ENCODE measurements at regions not wholly inside any gene's neighbourhood (a gene's known extent, or its start where the extent isn't known, plus 50 kb on each side); places are given as distances from the start of the nearest gene placed in this dataset.

DNA sequence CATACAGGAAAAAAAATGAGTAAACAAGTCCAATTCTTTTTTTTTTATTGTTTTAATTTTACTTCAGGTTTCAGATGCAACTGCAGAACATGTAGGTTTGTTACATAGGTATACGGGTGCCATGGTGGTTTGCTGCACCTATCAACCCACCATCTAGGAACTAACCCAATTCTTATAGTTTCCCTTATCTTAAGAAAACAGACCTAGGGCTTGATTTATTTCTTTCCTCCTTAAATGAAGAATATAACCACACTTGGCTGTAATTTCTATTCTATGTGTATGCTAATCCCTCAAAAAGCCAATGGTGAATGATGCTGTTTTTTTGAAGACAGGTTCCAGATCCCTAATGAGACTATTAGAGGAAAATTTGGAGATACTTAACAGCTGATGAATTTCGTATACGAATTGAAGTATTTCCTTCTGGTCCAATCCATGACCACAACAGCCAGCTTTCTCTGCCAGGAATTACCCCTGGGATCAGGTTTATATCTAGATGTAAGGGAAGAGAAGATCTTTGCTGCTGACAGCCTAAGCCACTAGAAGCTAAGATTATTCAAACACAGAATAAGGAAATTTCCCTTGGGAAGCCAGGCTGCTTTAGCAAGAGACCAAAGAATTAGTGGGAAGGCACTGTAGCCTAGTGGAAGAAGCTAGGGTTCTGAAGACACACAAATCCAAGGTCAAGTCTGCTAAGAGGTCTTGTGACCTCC lies 115.8 kb downstream of the INHBA start (continued):
- TF ChIP-seq, protein P1, sequence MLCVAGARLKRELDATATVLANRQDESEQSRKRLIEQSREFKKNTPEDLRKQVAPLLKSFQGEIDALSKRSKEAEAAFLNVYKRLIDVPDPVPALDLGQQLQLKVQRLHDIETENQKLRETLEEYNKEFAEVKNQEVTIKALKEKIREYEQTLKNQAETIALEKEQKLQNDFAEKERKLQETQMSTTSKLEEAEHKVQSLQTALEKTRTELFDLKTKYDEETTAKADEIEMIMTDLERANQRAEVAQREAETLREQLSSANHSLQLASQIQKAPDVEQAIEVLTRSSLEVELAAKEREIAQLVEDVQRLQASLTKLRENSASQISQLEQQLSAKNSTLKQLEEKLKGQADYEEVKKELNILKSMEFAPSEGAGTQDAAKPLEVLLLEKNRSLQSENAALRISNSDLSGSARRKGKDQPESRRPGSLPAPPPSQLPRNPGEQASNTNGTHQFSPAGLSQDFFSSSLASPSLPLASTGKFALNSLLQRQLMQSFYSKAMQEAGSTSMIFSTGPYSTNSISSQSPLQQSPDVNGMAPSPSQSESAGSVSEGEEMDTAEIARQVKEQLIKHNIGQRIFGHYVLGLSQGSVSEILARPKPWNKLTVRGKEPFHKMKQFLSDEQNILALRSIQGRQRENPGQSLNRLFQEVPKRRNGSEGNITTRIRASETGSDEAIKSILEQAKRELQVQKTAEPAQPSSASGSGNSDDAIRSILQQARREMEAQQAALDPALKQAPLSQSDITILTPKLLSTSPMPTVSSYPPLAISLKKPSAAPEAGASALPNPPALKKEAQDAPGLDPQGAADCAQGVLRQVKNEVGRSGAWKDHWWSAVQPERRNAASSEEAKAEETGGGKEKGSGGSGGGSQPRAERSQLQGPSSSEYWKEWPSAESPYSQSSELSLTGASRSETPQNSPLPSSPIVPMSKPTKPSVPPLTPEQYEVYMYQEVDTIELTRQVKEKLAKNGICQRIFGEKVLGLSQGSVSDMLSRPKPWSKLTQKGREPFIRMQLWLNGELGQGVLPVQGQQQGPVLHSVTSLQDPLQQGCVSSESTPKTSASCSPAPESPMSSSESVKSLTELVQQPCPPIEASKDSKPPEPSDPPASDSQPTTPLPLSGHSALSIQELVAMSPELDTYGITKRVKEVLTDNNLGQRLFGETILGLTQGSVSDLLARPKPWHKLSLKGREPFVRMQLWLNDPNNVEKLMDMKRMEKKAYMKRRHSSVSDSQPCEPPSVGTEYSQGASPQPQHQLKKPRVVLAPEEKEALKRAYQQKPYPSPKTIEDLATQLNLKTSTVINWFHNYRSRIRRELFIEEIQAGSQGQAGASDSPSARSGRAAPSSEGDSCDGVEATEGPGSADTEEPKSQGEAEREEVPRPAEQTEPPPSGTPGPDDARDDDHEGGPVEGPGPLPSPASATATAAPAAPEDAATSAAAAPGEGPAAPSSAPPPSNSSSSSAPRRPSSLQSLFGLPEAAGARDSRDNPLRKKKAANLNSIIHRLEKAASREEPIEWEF (IDR thresholded peaks at IDR 0.05; ENCODE audit: insufficient replicate concordance, low read depth, low read length), result no peak
- TF ChIP-seq BCL11A (IDR thresholded peaks at IDR 0.05; ENCODE audit: low read depth, low read length) (no peak), KLF5 (IDR thresholded peaks at IDR 0.05; ENCODE audit: partially characterized antibody) (no peak), ZNF207 (IDR thresholded peaks at IDR 0.05; ENCODE audit: borderline replicate concordance) (no peak), RAD51 (IDR thresholded peaks at IDR 0.05) (no peak)

DNA sequence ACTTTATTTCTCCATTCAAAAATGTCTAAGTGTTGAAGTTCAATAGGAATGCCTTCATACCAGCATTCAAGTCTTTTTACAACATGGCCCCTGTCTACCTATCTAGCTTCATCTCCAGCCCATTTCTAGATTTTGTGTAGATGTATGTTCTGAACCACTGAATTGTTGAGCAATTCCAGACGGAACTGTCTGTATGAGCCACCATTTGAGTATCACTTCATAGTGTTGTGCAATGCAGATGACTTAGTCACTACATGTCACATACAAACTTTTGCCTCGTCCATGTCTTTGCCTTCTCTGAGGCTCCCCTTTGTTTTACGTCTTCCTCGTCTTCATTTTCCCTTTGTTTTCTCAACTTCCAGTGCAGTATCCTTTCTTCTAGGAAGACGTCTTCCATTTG lies 118.1 kb downstream of the INHBA start:
- Histone ChIP-seq H3K9ac (ENCODE audit: control insufficient read depth, insufficient read depth, low read length) (no peak overlapping the region), H3K27me3 (replicated peaks in 1 of 2; ENCODE audit: control insufficient read depth in 2 of 2, insufficient read depth in 2 of 2, low read length in 1 of 2) (no peaks in the 10 kb centered on the region), H3K27ac (ENCODE audit: control insufficient read depth, insufficient read depth) (no peak overlapping the region), H3K36me3 (ENCODE audit: control insufficient read depth in 2 of 2, insufficient read depth in 2 of 2, low read length in 1 of 2) (no peaks in the 10 kb centered on the region), H3K4me3 (no peak overlapping the region), H3K9me3 (replicated peaks; ENCODE audit: control insufficient read depth, insufficient read depth, low read length) (no peaks in the 10 kb centered on the region), H4K20me1 (ENCODE audit: control insufficient read depth, insufficient read depth) (no peaks in the 10 kb centered on the region), H3K4me2 (ENCODE audit: control insufficient read depth, insufficient read depth) (no peak overlapping the region), H3K79me2 (ENCODE audit: control insufficient read depth, insufficient read depth, low read length) (no peaks in the 10 kb centered on the region), H2AFZ (ENCODE audit: control insufficient read depth, low read depth, low read length) (no peak overlapping the region), H3K4me1 (ENCODE audit: control insufficient read depth, insufficient read depth, low read length) (no peaks in the 10 kb centered on the region)
- ATAC-seq (no peak), FAIRE-seq (no peak), DNase-seq (ENCODE audit: low read depth, low spot score) (no peak)
- ChIA-PET RAD21 (ENCODE audit: unreplicated experiment) (no interaction called here), POLR2A (no interaction called here), CTCF (no interaction called here), SMC1A (ENCODE audit: uncharacterized antibody, unreplicated experiment) (interaction anchor here (0.9 to 1.2 kb wide), 2 partner anchors 11 to 19 kb away, joined by 3 read pairs; no protein-coding TSS in a partner anchor)
- 10% methylated on average over 5 of the region's 5 CpGs for WGBS (ENCODE audit: insufficient coverage, insufficient replicate concordance, low lambda C conversion rate, missing lambda C conversion rate)
- in situ Hi-C loops (cut with MboI), result no loop called here
- no TSS peak for BruUV-seq (replicated peaks)
- intact Hi-C loops (cut with micrococcal nuclease; ENCODE audit: unreplicated experiment), result no loop called here
- no peak for TF ChIP-seq NFYA (IDR thresholded peaks at IDR 0.05; ENCODE audit: borderline replicate concordance, low read depth, low read length)
- no peak for TF ChIP-seq NBN (IDR thresholded peaks at IDR 0.05)
- no peak for TF ChIP-seq CBFB (IDR thresholded peaks at IDR 0.05; ENCODE audit: low read depth)
- no peak for TF ChIP-seq PAX5 (IDR thresholded peaks at IDR 0.05; ENCODE audit: borderline replicate concordance, low read depth, low read length)
- TF ChIP-seq HDAC6 (IDR thresholded peaks at IDR 0.05; ENCODE audit: unreplicated experiment), result no peak
- TF ChIP-seq, protein P2, sequence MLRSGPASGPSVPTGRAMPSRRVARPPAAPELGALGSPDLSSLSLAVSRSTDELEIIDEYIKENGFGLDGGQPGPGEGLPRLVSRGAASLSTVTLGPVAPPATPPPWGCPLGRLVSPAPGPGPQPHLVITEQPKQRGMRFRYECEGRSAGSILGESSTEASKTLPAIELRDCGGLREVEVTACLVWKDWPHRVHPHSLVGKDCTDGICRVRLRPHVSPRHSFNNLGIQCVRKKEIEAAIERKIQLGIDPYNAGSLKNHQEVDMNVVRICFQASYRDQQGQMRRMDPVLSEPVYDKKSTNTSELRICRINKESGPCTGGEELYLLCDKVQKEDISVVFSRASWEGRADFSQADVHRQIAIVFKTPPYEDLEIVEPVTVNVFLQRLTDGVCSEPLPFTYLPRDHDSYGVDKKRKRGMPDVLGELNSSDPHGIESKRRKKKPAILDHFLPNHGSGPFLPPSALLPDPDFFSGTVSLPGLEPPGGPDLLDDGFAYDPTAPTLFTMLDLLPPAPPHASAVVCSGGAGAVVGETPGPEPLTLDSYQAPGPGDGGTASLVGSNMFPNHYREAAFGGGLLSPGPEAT (IDR thresholded peaks at IDR 0.05; ENCODE audit: low read depth), result no peak
- no peak for TF ChIP-seq ZNF207 (IDR thresholded peaks at IDR 0.05; ENCODE audit: borderline replicate concordance)
- no peak for TF ChIP-seq BHLHE40 (IDR thresholded peaks at IDR 0.05; ENCODE audit: borderline replicate concordance in 1 of 2, low read depth in 2 of 2, low read length in 1 of 2)
- no peak for TF ChIP-seq CREM (IDR thresholded peaks at IDR 0.05; ENCODE audit: low read depth)
- TF ChIP-seq CEBPB (IDR thresholded peaks at IDR 0.05; ENCODE audit: borderline replicate concordance in 1 of 2, low read depth in 2 of 2, low read length in 2 of 2), result no peak
- TF ChIP-seq, protein P3, sequence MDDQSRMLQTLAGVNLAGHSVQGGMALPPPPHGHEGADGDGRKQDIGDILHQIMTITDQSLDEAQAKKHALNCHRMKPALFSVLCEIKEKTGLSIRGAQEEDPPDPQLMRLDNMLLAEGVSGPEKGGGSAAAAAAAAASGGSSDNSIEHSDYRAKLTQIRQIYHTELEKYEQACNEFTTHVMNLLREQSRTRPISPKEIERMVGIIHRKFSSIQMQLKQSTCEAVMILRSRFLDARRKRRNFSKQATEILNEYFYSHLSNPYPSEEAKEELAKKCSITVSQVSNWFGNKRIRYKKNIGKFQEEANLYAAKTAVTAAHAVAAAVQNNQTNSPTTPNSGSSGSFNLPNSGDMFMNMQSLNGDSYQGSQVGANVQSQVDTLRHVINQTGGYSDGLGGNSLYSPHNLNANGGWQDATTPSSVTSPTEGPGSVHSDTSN (IDR thresholded peaks at IDR 0.05; ENCODE audit: insufficient replicate concordance, low read depth, low read length), result no peak
- no peak for TF ChIP-seq EED (IDR thresholded peaks at IDR 0.05; ENCODE audit: low read depth)

Measured in GM12878 (cell line).